SH-SY5Y (cell line): ENCODE measurements at regions not wholly inside any gene's neighbourhood (a gene's known extent, or its start where the extent isn't known, plus 50 kb on each side); places are given as distances from the start of the nearest gene placed in this dataset.
A peak's percentile ranks its signal among the peaks of the same experiment; 100 is the strongest.

Experiments used
- GATA2 ChIP-seq: IDR thresholded peaks from 2 replicates; pipeline ENCODE4 v1.6.1; 2011; ENCODE audit warnings: mild to moderate bottlenecking, low read depth, low read length
- GATA3 ChIP-seq: IDR thresholded peaks from 2 replicates; pipeline ENCODE4 v1.6.1; 2011; ENCODE audit warnings: low read depth, mild to moderate bottlenecking, low read length, moderate library complexity

DNA sequence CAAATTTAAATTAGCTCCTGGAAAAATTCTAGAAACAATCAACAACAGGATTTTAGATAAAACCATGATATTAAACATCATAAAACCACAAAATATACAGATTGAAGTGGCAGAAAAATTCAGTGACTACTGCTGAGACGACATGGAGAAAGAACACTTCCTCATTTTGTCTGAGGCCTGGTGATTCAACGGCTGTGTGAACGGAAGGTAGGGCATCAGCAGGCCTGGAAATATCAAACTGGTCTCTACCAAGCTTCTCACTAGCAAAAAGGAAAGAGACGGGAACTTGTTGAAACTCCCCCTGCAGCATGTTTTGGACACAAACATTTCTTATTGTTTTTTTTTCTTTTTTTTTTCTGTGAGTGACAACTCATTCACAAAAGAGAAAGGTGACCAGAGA is 58.0 kb upstream of the AHI1 start:
- TF ChIP-seq GATA3 (no peak), GATA2 (no peak)

DNA sequence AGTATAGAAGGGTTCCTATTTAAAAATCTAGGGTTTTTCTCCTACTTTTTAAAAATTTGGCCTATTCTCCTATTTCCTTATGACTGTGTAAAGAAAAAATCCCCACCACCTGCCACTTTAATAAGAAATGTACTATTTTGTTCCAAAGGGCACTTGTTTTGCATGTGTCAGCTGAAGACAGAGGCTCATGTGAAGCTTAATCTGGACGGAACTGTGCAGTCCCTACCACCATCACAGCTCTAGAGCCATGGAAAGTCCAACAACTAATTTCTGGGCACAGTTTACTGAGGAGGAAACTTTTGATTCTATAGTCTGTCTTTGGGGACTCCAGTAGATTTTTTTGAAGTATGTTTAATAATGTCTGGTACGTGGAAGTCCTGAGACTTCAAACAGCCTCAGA is 60.0 kb upstream of the AHI1 start:
- TF ChIP-seq GATA3 (no peak), GATA2 (no peak)

DNA sequence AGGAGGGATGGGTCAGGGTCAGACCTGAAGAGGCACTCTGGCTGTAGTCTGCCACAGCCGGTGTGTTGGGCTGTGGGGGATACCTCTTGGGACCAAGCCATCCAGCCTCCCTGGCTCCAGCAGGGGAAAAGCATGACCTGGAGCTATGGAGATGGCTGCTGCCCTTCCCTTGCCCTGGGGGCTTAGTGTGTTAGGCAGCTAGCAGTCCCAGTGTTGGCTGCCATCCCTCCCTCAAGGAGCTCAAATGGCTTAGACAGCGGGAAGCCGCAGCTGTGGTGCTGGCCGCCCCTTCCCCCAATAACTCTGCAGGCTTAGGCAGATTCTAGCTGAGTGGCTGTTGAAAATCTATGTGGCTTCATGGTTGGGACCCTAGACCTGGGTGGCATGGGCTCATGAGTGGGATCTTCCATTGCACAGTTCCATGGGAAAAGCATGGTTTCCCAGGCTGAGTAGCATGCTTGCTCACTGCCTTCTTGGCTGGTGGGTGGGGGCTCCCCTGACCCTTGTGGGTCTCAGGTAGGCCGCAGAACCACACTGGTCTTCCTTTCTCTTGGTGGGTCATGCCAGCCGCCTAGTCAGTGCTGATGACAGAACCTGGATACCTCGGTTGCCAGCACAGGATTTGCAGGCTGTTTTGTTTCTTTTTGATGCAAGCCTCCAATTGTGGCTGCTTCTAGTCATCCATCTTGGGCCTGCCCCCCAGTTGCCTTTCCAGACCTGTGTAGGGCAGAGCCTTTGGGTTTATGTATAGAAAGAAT is 69.0 kb upstream of the AHI1 start:
- TF ChIP-seq GATA2 = no peak
- TF ChIP-seq GATA3 = no peak

DNA sequence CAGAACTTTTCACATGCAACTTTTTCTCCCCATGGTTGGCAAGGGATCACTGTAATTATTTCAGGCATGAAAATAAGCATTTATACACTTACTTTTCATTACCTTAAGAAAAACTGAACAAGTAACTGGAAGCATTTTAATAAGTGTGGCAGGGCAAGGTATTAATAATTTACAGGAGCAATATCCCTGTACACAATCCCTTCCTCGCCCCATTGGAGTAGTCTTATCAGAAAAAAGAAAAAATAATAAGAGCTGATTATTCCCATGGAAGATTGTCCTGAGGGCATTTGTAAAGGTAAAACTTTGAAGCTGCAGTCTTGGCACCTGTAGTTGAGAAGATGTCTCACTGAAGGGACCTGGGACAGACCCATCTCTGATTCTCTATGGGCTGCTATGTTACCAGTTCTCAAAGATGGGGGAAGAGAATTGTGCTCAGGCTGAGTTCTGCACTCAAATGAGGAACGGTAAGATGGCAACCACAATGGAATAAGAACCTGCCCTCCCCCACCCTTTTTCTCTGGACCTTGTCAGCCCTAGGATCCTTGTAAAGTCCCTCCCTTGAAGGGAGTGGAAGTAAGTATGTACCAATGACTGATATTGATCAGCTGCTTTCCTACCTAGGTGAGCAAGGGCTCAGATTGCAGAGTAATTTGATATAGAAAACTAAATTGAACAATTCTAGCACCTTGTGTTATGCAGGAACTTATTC is 70.0 kb upstream of the AHI1 start:
- TF ChIP-seq GATA2 = no peak
- no peak for TF ChIP-seq GATA3

DNA sequence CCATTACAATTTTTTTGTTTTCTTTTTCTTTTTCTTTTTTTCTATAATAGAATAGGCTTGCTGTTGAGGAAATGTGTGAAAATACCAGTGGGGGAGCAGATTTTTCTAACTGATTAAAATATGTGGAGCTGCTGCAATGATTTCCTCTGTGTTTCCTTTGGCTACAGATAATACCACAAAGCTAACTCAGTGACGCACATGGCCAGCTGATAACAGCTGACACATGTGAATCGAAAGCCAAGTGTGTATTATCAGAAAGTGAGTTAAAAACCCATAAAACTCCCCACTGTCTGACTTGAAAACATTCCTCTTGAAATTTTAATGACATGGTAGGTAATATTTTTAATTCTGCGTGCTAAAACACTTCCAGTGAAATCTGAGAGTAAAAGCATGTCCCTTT is 70.8 kb upstream of the AHI1 start:
- peak; percentile 48; the same call in 1 of the 2 replicates for TF ChIP-seq GATA2
- TF ChIP-seq GATA3 = no peak

DNA sequence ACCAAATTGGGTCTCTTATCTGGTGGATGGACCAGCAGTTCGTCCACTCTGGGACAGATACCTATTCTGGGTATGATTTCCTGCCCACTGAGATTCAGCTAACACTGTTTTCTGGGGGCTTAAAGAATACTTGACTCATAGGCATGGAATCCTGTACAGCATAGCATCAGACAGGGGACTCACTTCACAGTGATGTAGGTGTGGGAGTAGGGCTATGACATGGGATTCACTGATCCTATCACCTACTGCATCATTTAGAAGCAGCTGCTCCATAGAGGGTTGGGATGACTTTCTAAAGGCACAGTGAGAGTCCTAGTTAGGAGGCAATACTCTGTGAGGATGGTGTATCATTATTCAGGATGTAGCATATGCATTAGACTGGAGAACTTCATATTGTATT is 74.5 kb upstream of the AHI1 start:
- TF ChIP-seq GATA3 (no peak), GATA2 (no peak)

DNA sequence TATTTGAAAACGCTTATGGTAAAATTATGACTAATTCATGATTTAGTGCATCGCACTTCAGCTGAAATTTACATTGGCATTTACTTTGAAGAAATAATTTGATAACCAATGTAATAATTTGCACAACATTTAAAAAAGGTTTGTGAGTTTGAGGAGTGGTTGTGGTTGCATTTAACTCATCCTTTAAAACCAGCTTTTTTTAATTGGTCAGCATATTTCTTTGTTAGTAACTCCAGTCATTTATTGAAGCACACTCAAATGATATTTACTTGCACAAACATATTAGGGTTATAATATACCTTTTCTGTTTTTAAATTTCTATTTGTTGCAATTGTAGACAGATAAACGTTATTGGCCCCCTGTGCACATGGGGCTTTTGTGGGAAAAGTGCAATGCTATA is 78.1 kb upstream of the AHI1 start:
- TF ChIP-seq GATA2 (no peak), GATA3 (no peak)

DNA sequence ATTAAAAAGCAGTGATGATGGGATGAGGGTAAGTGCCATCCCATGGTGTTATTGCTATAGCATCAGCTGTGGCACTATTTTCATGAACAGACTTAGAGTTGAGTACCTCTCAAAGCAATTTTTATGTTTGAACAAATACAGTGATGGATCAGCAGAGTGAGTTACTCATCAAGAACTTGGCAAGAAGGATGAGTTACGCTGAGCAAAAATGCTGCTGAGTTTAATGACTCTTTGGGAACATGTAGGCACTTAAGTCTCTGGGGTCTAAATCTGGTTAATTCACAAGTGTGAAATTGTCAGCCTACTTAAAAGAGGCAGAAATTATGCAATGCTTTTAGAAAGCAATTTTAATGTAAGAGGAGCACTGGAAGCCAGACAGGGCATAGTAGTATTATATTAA is 78.5 kb upstream of the AHI1 start:
- TF ChIP-seq GATA2 (no peak), GATA3 (no peak)

DNA sequence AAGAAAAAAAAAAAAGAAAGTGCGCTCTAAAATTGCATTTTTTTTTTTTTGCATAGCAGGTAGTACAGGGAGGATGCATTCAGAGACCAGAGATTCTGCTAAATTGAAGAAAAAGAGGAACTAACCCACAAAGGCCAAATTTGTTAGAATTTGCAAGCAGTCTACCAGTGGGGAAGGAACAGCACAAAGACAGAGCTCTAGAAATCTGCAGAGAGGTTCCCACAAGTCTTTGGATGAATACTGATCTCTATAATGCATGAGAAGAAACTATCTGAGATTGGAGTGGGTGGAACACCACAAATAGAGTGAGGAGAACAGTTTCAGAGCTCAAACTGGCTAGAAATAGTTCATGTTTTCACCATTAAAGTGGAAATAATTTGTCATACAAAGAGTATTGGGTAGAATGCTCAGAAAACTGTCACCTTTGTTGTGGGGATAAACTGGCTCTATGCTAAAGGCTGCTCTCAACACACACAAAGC is 79.6 kb upstream of the AHI1 start:
- no peak for TF ChIP-seq GATA3

DNA sequence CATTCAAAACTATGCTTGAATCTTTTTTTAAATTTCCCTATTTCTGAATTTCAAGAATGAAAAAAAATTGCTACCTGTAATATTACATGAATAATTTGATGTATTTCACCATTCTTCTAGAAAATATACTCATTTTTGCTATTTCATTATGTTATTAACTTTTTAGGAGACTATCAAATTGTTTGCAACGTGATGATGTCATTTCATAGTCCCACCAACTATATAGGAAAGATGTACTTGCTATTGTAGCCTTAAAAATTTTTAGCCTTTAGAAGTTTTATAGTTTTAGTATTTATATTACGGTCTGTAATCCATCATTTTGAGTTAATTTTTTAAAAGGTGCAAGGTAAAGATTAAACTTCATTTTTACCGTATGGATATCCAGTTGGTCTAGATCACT is 81.4 kb upstream of the AHI1 start:
- no peak for TF ChIP-seq GATA3

DNA sequence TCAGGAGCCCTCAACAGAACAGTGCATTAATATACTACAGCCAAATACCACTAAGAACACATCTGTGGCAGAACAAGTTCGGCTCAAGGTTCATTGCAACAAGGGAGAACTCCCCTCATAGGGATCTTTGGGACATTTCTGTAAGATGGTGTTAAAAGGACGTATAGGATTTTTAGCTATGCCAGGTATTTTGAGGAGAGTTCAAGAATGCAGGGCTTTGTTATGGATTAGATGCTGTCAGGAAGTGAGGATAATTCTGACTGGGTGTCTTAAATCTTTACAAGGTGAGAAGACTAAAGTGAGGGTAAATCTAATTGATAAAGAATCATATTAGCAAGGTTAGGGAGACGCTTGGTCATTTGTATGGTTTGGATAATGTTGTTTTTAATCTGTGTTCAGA is 83.7 kb upstream of the AHI1 start:
- no peak for TF ChIP-seq GATA2
- no peak for TF ChIP-seq GATA3

DNA sequence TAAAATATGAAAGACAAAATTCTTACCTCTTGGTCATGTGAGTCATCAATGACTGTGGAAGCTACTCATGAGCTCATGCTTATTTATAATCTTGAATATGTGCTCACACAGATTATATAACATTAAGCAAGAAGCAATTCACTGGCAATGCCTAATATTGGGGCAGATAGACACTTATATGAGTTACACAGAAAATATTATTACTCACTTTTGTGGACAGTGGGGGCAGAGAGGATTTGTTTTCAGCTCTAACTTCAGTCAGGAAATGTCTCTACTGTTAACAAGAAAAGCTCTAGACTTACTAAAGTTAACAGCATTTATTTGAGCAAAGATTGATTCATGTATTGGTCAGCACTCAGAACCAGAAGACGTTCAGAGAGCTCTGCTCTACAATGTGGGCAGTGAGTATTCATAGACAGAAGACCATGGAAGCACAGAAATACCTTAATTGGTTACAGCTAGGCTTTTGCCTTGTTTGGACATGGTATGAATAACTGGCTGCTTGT is 85.8 kb upstream of the AHI1 start:
- TF ChIP-seq GATA3 (no peak), GATA2 (no peak)

DNA sequence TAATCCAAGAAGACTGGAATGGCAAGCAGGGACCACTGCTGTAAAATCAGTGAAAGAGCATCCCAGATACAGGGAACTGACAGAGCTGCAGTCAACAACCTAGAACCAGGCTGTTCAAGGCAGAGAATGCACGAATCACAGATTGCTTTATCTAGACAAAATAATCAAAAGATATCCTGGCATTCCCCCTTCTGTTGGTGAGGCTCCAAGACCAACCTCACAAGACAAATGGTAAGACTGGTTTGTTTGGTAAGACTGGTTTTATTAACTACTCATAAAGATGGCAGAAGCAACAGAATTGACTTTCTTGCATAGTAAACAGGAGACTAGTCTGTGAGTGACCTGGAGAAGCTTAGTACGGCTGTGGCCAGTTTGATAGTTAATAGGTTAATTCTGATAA is 88.8 kb upstream of the AHI1 start:
- TF ChIP-seq GATA2 = no peak
- TF ChIP-seq GATA3 = no peak

DNA sequence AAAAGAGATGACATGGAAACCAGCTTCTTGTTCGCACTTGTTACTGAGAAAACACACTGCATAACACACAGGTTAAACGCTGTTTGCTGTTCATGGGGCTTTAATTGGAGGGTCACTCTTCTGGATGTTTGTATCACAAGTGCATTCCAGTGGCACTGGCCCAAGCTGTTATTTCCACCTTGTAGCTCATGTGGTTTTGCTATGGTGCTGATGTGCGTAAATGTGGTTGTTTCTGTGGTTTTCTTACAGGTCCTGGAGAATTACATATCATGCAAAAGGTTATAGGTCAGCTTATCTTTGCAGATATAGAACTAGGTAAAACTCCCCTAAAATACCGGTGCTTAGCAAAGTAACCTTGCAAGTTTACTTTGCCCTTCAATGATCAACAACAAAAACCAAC is 89.3 kb upstream of the AHI1 start:
- no peak for TF ChIP-seq GATA2
- no peak for TF ChIP-seq GATA3

DNA sequence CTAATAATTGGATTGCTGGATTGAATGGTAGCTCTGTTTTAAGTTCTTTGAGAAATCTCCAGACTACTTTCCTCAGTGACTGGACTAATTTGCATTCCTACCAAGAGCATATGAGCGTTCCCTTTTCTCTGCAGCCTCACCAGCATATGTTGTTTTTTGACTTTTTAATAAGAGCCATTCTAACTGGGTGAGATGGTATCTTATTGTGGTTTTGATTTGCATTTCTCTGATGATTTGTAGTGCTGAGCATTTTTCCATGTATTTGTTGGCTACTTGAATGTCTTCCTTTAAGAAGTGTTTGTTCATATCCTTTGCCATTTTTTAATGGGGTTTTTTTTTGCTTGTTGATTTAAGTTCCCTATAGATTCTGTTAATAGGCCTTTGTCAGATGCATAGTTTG is 94.7 kb upstream of the AHI1 start:
- no peak for TF ChIP-seq GATA3
- no peak for TF ChIP-seq GATA2
